ENCODE measurements at regions not wholly inside any gene's neighbourhood (a gene's known extent, or its start where the extent isn't known, plus 50 kb on each side); places are given as distances from the start of the nearest gene placed in this dataset.

GRCh38 chrX:95435198-95435597 is 1249.4 kb upstream of the DIAPH2 start:
- no peaks in the 10 kb centered on the region for H3K36me3 ChIP-seq (replicated peaks in 1 of 2; ENCODE audit: control insufficient read depth in 1 of 2, insufficient read depth in 2 of 2, low read length in 2 of 2)
- no peaks in the 10 kb centered on the region for H3K9me3 ChIP-seq (ENCODE audit: low read length)
- intact Hi-C loops (cut with micrococcal nuclease; ENCODE audit: unreplicated experiment) (no loop called here), in situ Hi-C loops (cut with HindIII; ENCODE audit: extremely low pct_ligation_motif_present, low pct_unique_long_range_greater_than_20kb) (no loop called here)
- ChIA-PET CTCF (ENCODE audit: low intra/inter-chr PET ratio, low total read pairs) (no interaction called here), POLR2A (no interaction called here)
- no peaks in the 10 kb centered on the region for H3K27me3 ChIP-seq (ENCODE audit: control insufficient read depth in 1 of 2, insufficient read depth in 2 of 2, low read length in 2 of 2)
- no peak overlapping the region for H3K9ac ChIP-seq (ENCODE audit: insufficient read depth, low read depth, low read length)
- no peaks in the 10 kb centered on the region for H3K79me2 ChIP-seq (ENCODE audit: insufficient read depth, low read length)
- no peak for ATAC-seq
- no peak for DNase-seq (ENCODE audit: low spot score)
- H3K27ac ChIP-seq (ENCODE audit: extremely low read length, insufficient read depth, low read length): no peak overlapping the region
- H3K4me2 ChIP-seq (ENCODE audit: low read depth, low read length): no peak overlapping the region
- no peak overlapping the region for H3K4me3 ChIP-seq (replicated peaks in 1 of 3; ENCODE audit: insufficient read depth in 1 of 3, low read depth in 2 of 3, low read length in 3 of 3)
- no peak for FAIRE-seq
- no peaks in the 10 kb centered on the region for H3K4me1 ChIP-seq (ENCODE audit: insufficient read depth, low read length)
- TF ChIP-seq ZNF777 (CRISPR knock-in tag; IDR thresholded peaks at IDR 0.05) (no peak), ZNF510 (CRISPR knock-in tag; IDR thresholded peaks at IDR 0.05; ENCODE audit: low read depth) (no peak), ZNF704 (CRISPR knock-in tag; IDR thresholded peaks at IDR 0.05; ENCODE audit: borderline replicate concordance) (no peak), ZBTB43 (CRISPR knock-in tag; conservative IDR thresholded peaks at IDR 0.05) (no peak), ZNF317 (CRISPR knock-in tag; IDR thresholded peaks at IDR 0.05) (no peak), ZNF280D (CRISPR knock-in tag; IDR thresholded peaks at IDR 0.05) (no peak), RORA (CRISPR knock-in tag; IDR thresholded peaks at IDR 0.05) (no peak), NRL (CRISPR knock-in tag; IDR thresholded peaks at IDR 0.05; ENCODE audit: borderline replicate concordance) (no peak), AHR (CRISPR knock-in tag; IDR thresholded peaks at IDR 0.05) (no peak), RNF2 (conservative IDR thresholded peaks at IDR 0.05; ENCODE audit: low read depth) (no peak), TCF12 (IDR thresholded peaks at IDR 0.05) (no peak), TCF12 (CRISPR knock-in tag; IDR thresholded peaks at IDR 0.05) (no peak), SNAPC5 (CRISPR knock-in tag; IDR thresholded peaks at IDR 0.05; ENCODE audit: borderline replicate concordance) (no peak)
- H2AFZ ChIP-seq (ENCODE audit: low read length): no peak overlapping the region
- BruUV-seq (replicated peaks): no TSS peak
- no peaks in the 10 kb centered on the region for H4K20me1 ChIP-seq (ENCODE audit: insufficient read depth, low read length)

All from HepG2 (cell line).